DOHH2 (cell line): ENCODE measurements at regions not wholly inside any gene's neighbourhood (a gene's known extent, or its start where the extent isn't known, plus 50 kb on each side); places are given as distances from the start of the nearest gene placed in this dataset.

Experiments
- H3F3A ChIP-seq: fragments of 200-600 bp; sonication (generic), shearing (Covaris generic); 2 replicates; pipeline ENCODE4 v1.6.0; 2016; ENCODE audit warnings: antibody characterized with exemption, mild to moderate bottlenecking; ENCODE audit not compliant: control insufficient read depth, insufficient read depth
- H3K27ac ChIP-seq: fragments of 200-600 bp; sonication (generic); 2 replicates; pipeline ENCODE4 v1.5.1; 2014; ENCODE audit warnings: low read depth, mild to moderate bottlenecking, low read length, moderate library complexity
- H3K27me3 ChIP-seq: fragments of 200-600 bp; sonication (generic); 2 replicates; pipeline ENCODE4 v1.6.1; 2014; ENCODE audit warnings: mild to moderate bottlenecking, low read length, mixed read lengths; ENCODE audit not compliant: control insufficient read depth
- H3K36me3 ChIP-seq: fragments of 200-600 bp; sonication (generic); 2 replicates; pipeline ENCODE4 v1.6.1; 2014; ENCODE audit warnings: mild to moderate bottlenecking, low read length, moderate library complexity, mixed read lengths; ENCODE audit not compliant: control insufficient read depth
- H3K4me1 ChIP-seq: fragments of 200-600 bp; sonication (generic); 2 replicates; pipeline ENCODE4 v1.6.1; 2014; ENCODE audit warnings: mild to moderate bottlenecking, low read length, mixed read lengths; ENCODE audit not compliant: control insufficient read depth
- H3K4me2 ChIP-seq: fragments of 200-600 bp; sonication (generic); 2 replicates; pipeline ENCODE4 v1.6.0; 2014; ENCODE audit warnings: mild to moderate bottlenecking, low read length, moderate library complexity
- H3K4me3 ChIP-seq: fragments of 200-600 bp; sonication (generic); 2 replicates; pipeline ENCODE4 v1.5.1; 2014; ENCODE audit warnings: mild to moderate bottlenecking, low read length, mixed read lengths
- H3K79me2 ChIP-seq: fragments of 200-600 bp; sonication (generic); 2 replicates; pipeline ENCODE4 v1.6.1; 2014; ENCODE audit warnings: mild to moderate bottlenecking, low read length, mixed read lengths; ENCODE audit not compliant: control insufficient read depth
- H3K9me2 ChIP-seq: fragments of 200-600 bp; sonication (generic); replicated peaks from 2 replicates; pipeline ENCODE4 v1.6.1; 2014; ENCODE audit warnings: mild to moderate bottlenecking, low read length, mixed read lengths; ENCODE audit not compliant: control insufficient read depth
- H3K9me3 ChIP-seq: fragments of 200-600 bp; sonication (generic); 2 replicates; pipeline ENCODE4 v1.6.1; 2014; ENCODE audit warnings: antibody characterized with exemption, low read length, mixed read lengths; ENCODE audit not compliant: control insufficient read depth, insufficient read depth
- H4K20me1 ChIP-seq: fragments of 200-600 bp; sonication (generic); 2 replicates; pipeline ENCODE4 v1.6.0; 2014; ENCODE audit warnings: low read depth, mild to moderate bottlenecking, antibody characterized with exemption, low read length, moderate library complexity; ENCODE audit not compliant: control insufficient read depth, insufficient read depth
- EZH2phosphoT487 ChIP-seq: fragments of 200-600 bp; sonication (generic); IDR thresholded peaks from 2 replicates; pipeline ENCODE4 v1.6.1; 2017; ENCODE audit warnings: borderline replicate concordance, mild to moderate bottlenecking, antibody characterized with exemption, low read length, moderate library complexity, mixed read lengths
- TF ChIP-seq, protein P1 (sequence below): fragments of 200-600 bp; sonication (generic); IDR thresholded peaks from one replicate; pipeline ENCODE4 v1.5.1; 2014; ENCODE audit warnings: antibody characterized with exemption, mild to moderate bottlenecking, low read depth, low read length; ENCODE audit not compliant: poor library complexity, severe bottlenecking

DNA sequence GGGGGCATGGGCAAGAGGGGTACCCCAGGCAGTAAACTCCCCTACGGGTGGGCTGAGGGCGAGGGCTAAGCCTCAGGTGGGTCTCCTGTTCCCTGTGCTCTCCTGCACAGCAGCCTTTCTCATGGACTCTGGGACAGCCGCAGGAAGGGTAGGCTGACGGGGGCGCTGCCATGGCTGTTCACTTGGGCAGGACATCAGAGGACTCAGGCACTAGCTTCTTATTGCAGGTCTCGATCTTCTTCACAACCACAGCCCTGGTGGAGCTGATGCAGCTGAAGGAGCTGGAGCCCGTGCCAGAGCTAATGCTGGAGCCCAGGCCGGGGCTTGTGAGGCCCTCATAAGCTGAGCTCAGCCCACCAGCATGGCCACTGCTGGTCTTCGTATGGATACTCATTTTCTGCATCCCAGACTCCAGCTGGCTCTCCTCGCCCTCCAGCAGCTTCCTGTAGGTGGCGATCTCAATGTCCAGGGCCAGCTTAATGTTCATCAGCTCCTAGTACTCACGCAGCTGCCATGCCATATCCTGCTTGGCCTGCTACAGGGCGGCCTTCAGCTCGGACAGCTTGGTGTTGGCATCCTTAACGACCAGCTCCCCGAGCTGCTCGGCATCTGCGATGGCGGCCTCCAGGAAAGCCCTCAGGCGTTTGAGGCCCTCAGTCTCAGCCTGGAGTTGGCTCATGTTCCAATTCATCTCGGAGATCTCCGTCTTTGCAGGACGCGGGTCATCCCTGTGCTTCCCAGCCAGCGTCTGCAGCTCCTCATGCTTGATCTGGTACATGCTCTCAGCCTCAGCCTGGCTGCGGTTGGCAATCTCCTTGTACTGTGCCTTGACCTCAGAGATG lies 359.8 kb upstream of the SETBP1 start:
- no peaks in the 10 kb centered on the region for H3K9me3 ChIP-seq
- no peak overlapping the region for H3K4me2 ChIP-seq
- H3K79me2 ChIP-seq, result no peaks in the 10 kb centered on the region
- H3K27ac ChIP-seq, result no peak overlapping the region
- no peaks in the 10 kb centered on the region for H3K27me3 ChIP-seq
- no peaks in the 10 kb centered on the region for H3K9me2 ChIP-seq
- H3K4me3 ChIP-seq, result no peak overlapping the region
- H3F3A ChIP-seq, result no peaks in the 10 kb centered on the region
- no peaks in the 10 kb centered on the region for H3K4me1 ChIP-seq
- TF ChIP-seq EZH2phosphoT487, result no peak
- TF ChIP-seq, protein P1, sequence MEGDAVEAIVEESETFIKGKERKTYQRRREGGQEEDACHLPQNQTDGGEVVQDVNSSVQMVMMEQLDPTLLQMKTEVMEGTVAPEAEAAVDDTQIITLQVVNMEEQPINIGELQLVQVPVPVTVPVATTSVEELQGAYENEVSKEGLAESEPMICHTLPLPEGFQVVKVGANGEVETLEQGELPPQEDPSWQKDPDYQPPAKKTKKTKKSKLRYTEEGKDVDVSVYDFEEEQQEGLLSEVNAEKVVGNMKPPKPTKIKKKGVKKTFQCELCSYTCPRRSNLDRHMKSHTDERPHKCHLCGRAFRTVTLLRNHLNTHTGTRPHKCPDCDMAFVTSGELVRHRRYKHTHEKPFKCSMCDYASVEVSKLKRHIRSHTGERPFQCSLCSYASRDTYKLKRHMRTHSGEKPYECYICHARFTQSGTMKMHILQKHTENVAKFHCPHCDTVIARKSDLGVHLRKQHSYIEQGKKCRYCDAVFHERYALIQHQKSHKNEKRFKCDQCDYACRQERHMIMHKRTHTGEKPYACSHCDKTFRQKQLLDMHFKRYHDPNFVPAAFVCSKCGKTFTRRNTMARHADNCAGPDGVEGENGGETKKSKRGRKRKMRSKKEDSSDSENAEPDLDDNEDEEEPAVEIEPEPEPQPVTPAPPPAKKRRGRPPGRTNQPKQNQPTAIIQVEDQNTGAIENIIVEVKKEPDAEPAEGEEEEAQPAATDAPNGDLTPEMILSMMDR, result peak; percentile 13
- H4K20me1 ChIP-seq, result no peaks in the 10 kb centered on the region
- H3K36me3 ChIP-seq, result no peaks in the 10 kb centered on the region

DNA sequence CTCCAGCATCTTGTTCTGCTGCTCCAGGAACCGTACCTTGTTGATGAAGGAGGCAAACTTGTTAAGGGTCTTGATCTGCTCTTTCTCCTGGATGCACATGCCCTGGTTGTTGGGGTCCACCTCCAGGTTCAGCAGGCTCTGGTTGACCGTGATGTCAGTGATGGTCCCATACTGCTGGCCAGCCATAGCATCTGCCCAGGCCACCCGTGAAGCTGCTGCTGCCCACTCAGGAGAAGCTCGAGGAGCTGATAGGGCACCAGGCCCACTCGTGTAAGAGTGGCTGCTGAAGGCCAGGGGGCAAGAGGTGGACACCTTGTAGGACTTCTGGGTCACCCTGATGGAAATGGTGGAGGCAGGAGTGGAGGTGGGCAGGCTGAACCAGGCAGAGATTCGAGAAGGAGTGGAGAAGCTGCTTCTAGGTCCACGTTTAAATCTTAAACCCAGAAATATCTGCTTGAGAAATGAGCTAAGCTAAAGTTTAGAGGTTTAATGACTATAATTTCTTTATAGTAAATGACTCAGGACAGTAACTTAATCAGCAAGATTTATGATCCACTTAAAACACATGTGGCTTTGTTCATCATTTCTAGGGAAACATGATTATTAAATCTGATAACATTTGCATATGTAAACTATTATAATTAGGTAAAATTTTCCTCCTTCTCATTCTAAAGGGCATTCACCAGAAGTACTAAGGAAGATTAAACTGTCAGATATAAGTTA lies 358.7 kb upstream of the SETBP1 start:
- H3K4me1 ChIP-seq, result no peaks in the 10 kb centered on the region
- H3K4me2 ChIP-seq, result no peak overlapping the region
- H3K4me3 ChIP-seq, result no peak overlapping the region
- TF ChIP-seq EZH2phosphoT487, result no peak
- TF ChIP-seq, protein P1, result no peak
- no peaks in the 10 kb centered on the region for H3K36me3 ChIP-seq
- no peaks in the 10 kb centered on the region for H3F3A ChIP-seq
- no peaks in the 10 kb centered on the region for H4K20me1 ChIP-seq
- no peaks in the 10 kb centered on the region for H3K9me3 ChIP-seq
- H3K79me2 ChIP-seq, result no peaks in the 10 kb centered on the region
- H3K27me3 ChIP-seq, result no peaks in the 10 kb centered on the region
- H3K9me2 ChIP-seq, result no peaks in the 10 kb centered on the region
- H3K27ac ChIP-seq, result no peak overlapping the region

DNA sequence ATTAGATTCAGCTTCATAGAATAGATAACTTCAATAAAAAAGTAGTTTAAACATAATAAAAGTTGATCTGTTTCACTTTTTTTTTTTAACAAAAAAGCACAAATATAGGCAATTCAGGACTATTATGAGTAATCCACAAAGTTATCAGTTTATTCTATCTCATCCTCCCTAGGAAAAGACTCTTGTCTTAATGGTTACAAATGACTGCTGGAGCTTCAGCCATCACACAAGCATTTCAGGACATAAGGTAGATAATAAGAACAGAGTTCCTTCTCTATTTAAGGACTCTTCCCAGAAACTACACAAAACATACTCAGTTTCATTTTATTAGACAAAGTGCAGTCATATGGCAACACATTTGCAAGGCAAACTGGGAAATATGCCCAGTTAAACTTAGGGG lies 357.6 kb upstream of the SETBP1 start:
- Histone ChIP-seq H3F3A (no peaks in the 10 kb centered on the region), H3K9me3 (no peaks in the 10 kb centered on the region), H3K4me2 (no peak overlapping the region), H3K4me3 (no peak overlapping the region), H3K4me1 (no peaks in the 10 kb centered on the region), H4K20me1 (no peaks in the 10 kb centered on the region), H3K27me3 (no peaks in the 10 kb centered on the region), H3K27ac (no peak overlapping the region), H3K36me3 (no peaks in the 10 kb centered on the region), H3K9me2 (no peaks in the 10 kb centered on the region), H3K79me2 (no peaks in the 10 kb centered on the region)
- TF ChIP-seq, protein P1, result no peak
- TF ChIP-seq EZH2phosphoT487, result no peak
